ENCODE measurements at regions not wholly inside any gene's neighbourhood (a gene's known extent, or its start where the extent isn't known, plus 50 kb on each side); places are given as distances from the start of the nearest gene placed in this dataset.

GRCh38 chr6:101303495-101303894 is 90.0 kb upstream of the GRIK2 start:
- H3K23me2 ChIP-seq (ENCODE audit: insufficient read length, low read depth, low read length, poor library complexity, severe bottlenecking) = no peaks in the 10 kb centered on the region
- H4K8ac ChIP-seq (replicated peaks; ENCODE audit: insufficient read length, low read depth, low read length) = no peak overlapping the region
- no peak overlapping the region for H4K91ac ChIP-seq (ENCODE audit: insufficient read length, low read depth, low read length)
- no peaks in the 10 kb centered on the region for H3K9me3 ChIP-seq (ENCODE audit: control insufficient read depth, low read depth, low read length)
- H4K5ac ChIP-seq (ENCODE audit: insufficient read length, low read depth, low read length) = no peak overlapping the region
- H3K9ac ChIP-seq (ENCODE audit: extremely low read depth, insufficient read length, low read length) = no peak overlapping the region
- H3K4me1 Mint-ChIP-seq = peaks cover 0 to 5% of the 10 kb centered on the region in 2 experiments; a peak in 1 of 4 replicates
- H3K14ac ChIP-seq (ENCODE audit: insufficient read depth, low read length) = no peak overlapping the region
- H3K4ac ChIP-seq (ENCODE audit: low read depth, low read length) = no peak overlapping the region
- H3K56ac ChIP-seq (ENCODE audit: insufficient read length, low read depth, low read length) = no peak overlapping the region
- peaks cover 6 to 8% of the 10 kb centered on the region in 2 experiments; a peak in 4 of 5 replicates for H3K9me3 Mint-ChIP-seq
- no peak overlapping the region for H2BK120ac ChIP-seq (ENCODE audit: low read depth, low read length, poor library complexity, severe bottlenecking)
- no peak overlapping the region for H2AFZ ChIP-seq (ENCODE audit: low read length)
- no peaks in the 10 kb centered on the region for H3K27me3 Mint-ChIP-seq (ENCODE audit: low read depth)
- no peaks in the 10 kb centered on the region for H4K20me1 ChIP-seq (ENCODE audit: control insufficient read depth, insufficient read depth, insufficient read length)
- H2BK12ac ChIP-seq (ENCODE audit: insufficient read length, low read depth, low read length) = no peak overlapping the region
- no CpG with 5 or more reads among the region's 2 CpGs for WGBS (ENCODE audit: extremely low coverage, insufficient read length, low lambda C conversion rate)
- H3K79me2 ChIP-seq (ENCODE audit: insufficient read depth, low read length) = no peaks in the 10 kb centered on the region
- no peak overlapping the region for H2BK20ac ChIP-seq (ENCODE audit: low read depth, low read length, poor library complexity, severe bottlenecking)
- no peaks in the 10 kb centered on the region for H3K27me3 ChIP-seq (ENCODE audit: insufficient read depth, low read length)
- H2BK5ac ChIP-seq (ENCODE audit: insufficient read length, low read length) = no peak overlapping the region
- H3K23ac ChIP-seq (ENCODE audit: insufficient read length, low read depth, low read length) = no peak overlapping the region
- H3K18ac ChIP-seq (ENCODE audit: insufficient read length, low read depth, low read length) = no peak overlapping the region
- H3K27ac ChIP-seq (ENCODE audit: insufficient read length, low read depth, low read length) = no peak overlapping the region
- no peaks in the 10 kb centered on the region for H3K79me1 ChIP-seq (ENCODE audit: insufficient read depth, low read depth, low read length, poor library complexity, severe bottlenecking)
- TF ChIP-seq, protein P1, sequence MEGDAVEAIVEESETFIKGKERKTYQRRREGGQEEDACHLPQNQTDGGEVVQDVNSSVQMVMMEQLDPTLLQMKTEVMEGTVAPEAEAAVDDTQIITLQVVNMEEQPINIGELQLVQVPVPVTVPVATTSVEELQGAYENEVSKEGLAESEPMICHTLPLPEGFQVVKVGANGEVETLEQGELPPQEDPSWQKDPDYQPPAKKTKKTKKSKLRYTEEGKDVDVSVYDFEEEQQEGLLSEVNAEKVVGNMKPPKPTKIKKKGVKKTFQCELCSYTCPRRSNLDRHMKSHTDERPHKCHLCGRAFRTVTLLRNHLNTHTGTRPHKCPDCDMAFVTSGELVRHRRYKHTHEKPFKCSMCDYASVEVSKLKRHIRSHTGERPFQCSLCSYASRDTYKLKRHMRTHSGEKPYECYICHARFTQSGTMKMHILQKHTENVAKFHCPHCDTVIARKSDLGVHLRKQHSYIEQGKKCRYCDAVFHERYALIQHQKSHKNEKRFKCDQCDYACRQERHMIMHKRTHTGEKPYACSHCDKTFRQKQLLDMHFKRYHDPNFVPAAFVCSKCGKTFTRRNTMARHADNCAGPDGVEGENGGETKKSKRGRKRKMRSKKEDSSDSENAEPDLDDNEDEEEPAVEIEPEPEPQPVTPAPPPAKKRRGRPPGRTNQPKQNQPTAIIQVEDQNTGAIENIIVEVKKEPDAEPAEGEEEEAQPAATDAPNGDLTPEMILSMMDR (conservative IDR thresholded peaks at IDR 0.05) = no peak
- H3K4me3 Mint-ChIP-seq = no peak overlapping the region
- H2BK15ac ChIP-seq (ENCODE audit: low read depth, low read length) = no peak overlapping the region
- no peaks in the 10 kb centered on the region for H3K4me1 ChIP-seq (ENCODE audit: insufficient read depth, low read length)
- no peak for DNase-seq
- no peak overlapping the region for H2AK5ac ChIP-seq (ENCODE audit: insufficient read length, low read length)
- H3K36me3 Mint-ChIP-seq (ENCODE audit: insufficient read depth in 1 of 3, low read depth in 3 of 3) = peaks cover 0 to 7% (median 2%) of the 10 kb centered on the region in 3 experiments; a peak in 3 of 7 replicates
- no peak overlapping the region for H3K4me2 ChIP-seq (ENCODE audit: insufficient read depth, insufficient read length, low read length)
- H3K27ac Mint-ChIP-seq = no peak overlapping the region
- H3T11ph ChIP-seq (ENCODE audit: low read length) = no peak overlapping the region

Data from H9 (cell line).